ENCODE measurements at regions not wholly inside any gene's neighbourhood (a gene's known extent, or its start where the extent isn't known, plus 50 kb on each side); places are given as distances from the start of the nearest gene placed in this dataset.

GRCh38 chr5:167247816-167248215 lies 1043.6 kb upstream of the WWC1 start:
- no peak for TF ChIP-seq CTCF (IDR thresholded peaks at IDR 0.05; ENCODE audit: insufficient read depth, low read depth, low read length, missing control alignments)
- DNase-seq (ENCODE audit: low read depth) = no peak
- no peak overlapping the region for H3K4me3 ChIP-seq (ENCODE audit: low read length)

- TF ChIP-seq CTCF (IDR thresholded peaks at IDR 0.05; ENCODE audit: insufficient read depth, low read depth, low read length, missing control alignments) = no peak
- H3K4me3 ChIP-seq (ENCODE audit: low read length) = no peak overlapping the region
- no peak for DNase-seq (ENCODE audit: low read depth)
Observed at GRCh38 chr5:167248257-167248656, 1043.2 kb upstream of the WWC1 start.

DNA sequence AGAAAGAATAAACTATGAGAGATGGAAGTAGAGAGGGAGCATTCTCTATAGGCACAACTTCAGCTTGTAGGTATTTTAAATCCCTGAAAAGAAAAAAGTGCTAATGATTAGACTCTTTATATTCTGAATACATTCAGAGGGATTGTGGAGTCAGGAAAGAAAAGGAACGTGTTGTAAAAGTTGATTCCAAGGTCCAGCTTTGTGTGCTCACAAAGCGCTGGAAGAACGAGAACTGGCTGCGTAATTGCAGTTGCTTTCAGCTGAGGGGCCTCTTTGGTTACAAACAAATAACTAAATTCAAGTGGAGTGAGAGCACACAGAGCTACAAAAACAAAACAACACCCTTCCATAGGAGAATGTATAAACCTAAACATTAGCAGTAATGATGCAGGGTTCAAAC lies 1040.4 kb upstream of the WWC1 start:
- DNase-seq (ENCODE audit: low read depth) = no peak
- no peak for TF ChIP-seq CTCF (IDR thresholded peaks at IDR 0.05; ENCODE audit: insufficient read depth, low read depth, low read length, missing control alignments)
- no peak overlapping the region for H3K4me3 ChIP-seq (ENCODE audit: low read length)

DNA sequence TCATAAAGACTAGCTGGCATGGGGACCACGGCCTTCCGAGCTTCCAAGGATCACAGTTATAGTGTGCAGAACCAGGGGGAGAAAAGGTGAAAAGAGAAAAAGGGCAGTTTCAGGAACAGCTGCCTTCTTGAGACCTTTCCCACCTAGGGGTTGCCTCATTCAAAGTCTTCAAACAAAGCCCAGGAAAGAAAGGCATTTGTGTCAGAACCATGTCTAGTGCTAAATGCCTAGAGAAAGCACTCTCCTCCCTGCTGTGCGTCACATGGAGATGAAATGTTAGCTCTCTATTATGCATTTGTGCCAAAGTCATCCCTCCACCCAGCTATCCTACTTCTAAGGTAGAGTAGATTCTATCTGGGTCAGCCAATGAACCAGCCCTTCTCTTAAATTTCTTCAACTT lies 1037.3 kb upstream of the WWC1 start:
- TF ChIP-seq CTCF (IDR thresholded peaks at IDR 0.05; ENCODE audit: insufficient read depth, low read depth, low read length, missing control alignments) = no peak
- DNase-seq (ENCODE audit: low read depth) = no peak
- H3K4me3 ChIP-seq (ENCODE audit: low read length) = no peak overlapping the region

DNA sequence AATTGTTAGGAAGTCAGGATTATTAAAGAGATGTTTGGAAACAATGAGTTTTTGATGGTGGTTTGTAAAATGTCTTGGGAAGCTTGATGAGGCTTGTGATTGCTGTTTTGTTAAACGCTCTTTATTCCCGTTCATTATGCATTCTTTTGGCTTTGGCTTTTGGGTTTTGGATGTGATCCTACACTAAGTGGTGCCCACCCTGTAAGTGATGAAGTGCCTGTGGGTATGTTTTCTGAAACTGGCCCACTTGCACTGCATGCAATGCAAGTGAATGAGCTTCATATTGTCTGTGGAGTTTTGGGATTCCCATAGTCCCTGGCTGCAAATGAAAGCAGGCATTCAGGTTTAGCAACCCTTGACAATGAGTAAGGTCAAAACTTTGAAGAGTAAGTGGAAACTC lies 1035.5 kb upstream of the WWC1 start:
- peak; percentile 13 for DNase-seq (ENCODE audit: low read depth)
- TF ChIP-seq CTCF (IDR thresholded peaks at IDR 0.05; ENCODE audit: insufficient read depth, low read depth, low read length, missing control alignments) = no peak

DNA sequence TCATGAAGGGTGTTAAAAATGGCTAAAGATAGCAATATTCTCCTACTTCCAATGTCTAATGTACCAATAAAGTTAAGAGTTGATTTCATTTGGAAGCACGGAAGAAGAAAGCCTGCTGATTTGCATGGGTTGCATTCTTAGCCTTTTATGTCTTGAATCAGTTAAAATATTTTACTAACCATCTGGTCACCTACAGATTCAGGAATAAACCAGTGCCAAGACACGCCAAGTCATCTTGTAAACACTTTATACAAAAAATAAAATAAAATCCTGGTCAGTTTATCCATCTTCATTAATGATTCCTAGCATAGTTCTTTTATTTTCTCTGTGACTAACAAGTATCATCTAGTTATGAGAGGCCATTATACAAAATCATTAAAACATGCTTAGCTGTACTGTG lies 1031.6 kb upstream of the WWC1 start:
- DNase-seq (ENCODE audit: low read depth) = no peak
- H3K4me3 ChIP-seq (ENCODE audit: low read length) = no peak overlapping the region
- TF ChIP-seq CTCF (IDR thresholded peaks at IDR 0.05; ENCODE audit: insufficient read depth, low read depth, low read length, missing control alignments) = no peak

More for the DNA sequence above, 1035.5 kb upstream of the WWC1 start:
- no peak overlapping the region for H3K4me3 ChIP-seq (ENCODE audit: low read length)

DNA sequence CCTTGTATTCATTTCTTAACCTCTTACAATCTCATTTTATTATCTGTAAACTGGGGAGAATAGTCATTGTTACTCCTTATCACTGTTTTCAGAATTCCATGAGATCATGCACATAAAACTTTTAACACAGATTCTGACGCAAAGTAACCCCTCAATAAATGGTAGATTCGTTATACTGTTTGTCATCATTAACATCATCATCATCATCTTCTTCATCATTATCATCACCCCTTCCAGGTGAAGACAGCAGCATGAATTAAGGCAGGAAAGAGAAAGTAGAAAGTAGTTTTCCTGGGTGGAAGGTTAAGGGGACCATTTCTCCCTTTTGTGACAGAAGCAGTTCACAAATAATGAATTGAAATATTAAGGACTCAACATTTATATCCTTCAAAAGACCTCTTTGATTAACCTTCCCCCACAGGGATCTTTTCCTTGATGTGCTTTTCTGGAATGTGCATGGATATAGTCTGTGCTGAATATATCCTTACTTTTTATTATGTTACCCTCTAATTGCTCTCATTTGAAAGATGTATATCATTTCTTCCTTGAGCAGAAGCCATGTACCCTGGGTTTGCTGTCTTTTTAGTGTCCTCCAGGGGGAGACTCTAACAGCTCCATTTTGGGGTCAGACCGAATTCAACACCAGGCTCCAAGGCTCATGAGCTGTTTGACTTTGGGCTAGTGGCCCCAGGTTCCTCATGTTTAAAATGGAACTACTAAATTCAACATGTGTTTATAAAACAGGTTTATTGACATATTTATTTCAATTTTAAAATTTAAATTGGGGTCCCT lies 1029.9 kb upstream of the WWC1 start:
- peak; percentile 49 for TF ChIP-seq CTCF (IDR thresholded peaks at IDR 0.05; ENCODE audit: insufficient read depth, low read depth, low read length, missing control alignments)
- DNase-seq (ENCODE audit: low read depth) = peak; percentile 25
- no peak overlapping the region for H3K4me3 ChIP-seq (ENCODE audit: low read length)
